Spleen (tissue), 11 donors: ENCODE measurements at regions not wholly inside any gene's neighbourhood (a gene's known extent, or its start where the extent isn't known, plus 50 kb on each side); places are given as distances from the start of the nearest gene placed in this dataset.

Experiments
- DNase-seq: peaks from one replicate; pipeline ENCODE4 v3.0.0-alpha.2; 2020
- H3K27ac ChIP-seq, 8 donors: fragments of 200-600 bp; sonication (generic) in 7 of 8; 1 replicate in 4 of 8; 2 replicates in 4 of 8; pipeline versions ENCODE4 v1.5.0 to v1.8.0; 2016 to 2021; ENCODE audit warnings: inconsistent platforms in 4 of 8, mild to moderate bottlenecking in 4 of 8, moderate library complexity in 1 of 8
- H3K27me3 ChIP-seq, 7 donors: fragments of 200-600 bp; sonication (generic) in 6 of 7; replicated peaks in 1 of 7; 1 replicate in 4 of 7; 2 replicates in 3 of 7; pipeline versions ENCODE4 v1.5.0 to v1.8.0; 2016 to 2021; ENCODE audit warnings: inconsistent platforms in 3 of 7, mild to moderate bottlenecking in 1 of 7
- H3K36me3 ChIP-seq, 6 donors: fragments of 200-600 bp; sonication (generic) in 5 of 6; 1 replicate in 4 of 6; 2 replicates in 2 of 6; pipeline versions ENCODE4 v1.5.0 to v1.8.0; 2016 to 2021; ENCODE audit warnings: inconsistent platforms in 2 of 6
- H3K4me1 ChIP-seq, 6 donors: fragments of 200-600 bp; sonication (generic) in 5 of 6; 1 replicate in 3 of 6; 2 replicates in 3 of 6; pipeline versions ENCODE4 v1.5.0 to v1.8.0; 2016 to 2021; ENCODE audit warnings: inconsistent platforms in 3 of 6
- H3K4me3 ChIP-seq, 8 donors: fragments of 200-600 bp; sonication (generic) in 7 of 8; 1 replicate in 4 of 8; 2 replicates in 4 of 8; pipeline versions ENCODE4 v1.5.0 to v1.8.0; 2016 to 2021; ENCODE audit warnings: inconsistent platforms in 4 of 8, mild to moderate bottlenecking in 4 of 8, moderate library complexity in 2 of 8
- H3K9me3 ChIP-seq, 8 donors: fragments of 200-600 bp; sonication (generic) in 7 of 8; 1 replicate in 4 of 8; 2 replicates in 4 of 8; pipeline versions ENCODE4 v1.5.0 to v1.8.0; 2016 to 2021; ENCODE audit warnings: inconsistent platforms in 4 of 8
- POLR2A ChIP-seq, 3 donors: fragments of 450-650 bp; IDR thresholded peaks; one replicate each; pipeline ENCODE4 v1.5.1; 2017; ENCODE audit warnings: antibody characterized with exemption in 3 of 3, mild to moderate bottlenecking in 1 of 3
- POLR2AphosphoS5 ChIP-seq, 3 donors: sonication (generic); formaldehyde crosslinking; IDR thresholded peaks; one replicate each; pipeline ENCODE4 v1.5.1; 2017; ENCODE audit warnings: antibody characterized with exemption in 3 of 3
- WGBS, 5 donors: extraction: QIAGEN DNeasy Blood & Tissue Kit in 3 of 5; methylation state at CpG; one replicate each; pipeline versions ENCODE4 v1.1.5 to v1.1.7; 2013 to 2018; 5-methylcytosine and 5-hydroxymethylcytosine counted together
- intact Hi-C: fragments of 100-400 bp; cut with DNase I; formaldehyde crosslinking; loops from one replicate; pipeline ENCODE4 v1.15.0; 2023; ENCODE audit warnings: low total_unique reads
- TF ChIP-seq, protein P1 (sequence below), 11 experiments: fragments of 200-600 bp in 7 of 11; fragments of 450-650 bp in 4 of 11; sonication (generic) in 4 of 11; IDR thresholded peaks in 8 of 11; conservative IDR thresholded peaks in 3 of 11; 1 replicate in 7 of 11; 2 replicates in 4 of 11; pipeline versions ENCODE4 v1.4.0 to v1.8.0; 2016 to 2021; ENCODE audit warnings: antibody characterized with exemption in 11 of 11, inconsistent platforms in 4 of 11, mild to moderate bottlenecking in 1 of 11
- donor health status: healthy with polysubstance abuse.
- donor health status: DM: no; HTN: no; CAD: no; lungs with moderate emphysema.
- donor health status: DM: no; HTN: no; CAD: no.
- donor health status: Bipolar disorder and iron deficiency.
- donor health status: healthy.
- donor health status: DM: no; HTN: no; CAD: no.
- donor health status: DM: yes; HTN: yes; CAD: no.

DNA sequence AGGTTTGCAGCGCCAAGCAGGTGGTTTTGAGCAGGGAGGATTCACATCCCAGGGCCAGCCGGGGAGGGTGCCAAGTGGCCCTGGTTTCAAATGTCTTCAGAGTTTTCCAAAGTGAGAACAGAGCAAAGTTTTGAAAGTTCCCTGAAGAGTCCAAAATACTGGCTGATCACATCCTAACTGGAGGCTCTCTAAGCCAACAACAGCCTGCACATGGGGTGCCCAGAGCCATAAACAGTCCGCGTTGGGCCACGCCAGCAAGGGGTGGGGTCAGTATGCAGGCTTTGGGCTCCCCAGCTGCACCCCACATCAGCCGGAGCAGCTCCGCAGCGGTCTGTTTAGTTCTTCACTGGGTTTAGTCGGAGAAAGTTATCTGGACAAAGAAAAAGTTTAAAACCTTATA, 150.9 kb downstream of the C16orf95 start:
- intact Hi-C loops: no loop called here
- DNase-seq: no peak
- Histone ChIP-seq H3K4me1 (no peaks in the 10 kb centered on the region), H3K27ac (no peak overlapping the region), H3K27me3 (peaks cover 0 to 8% (median 0%) of the 10 kb centered on the region in 7 donors), H3K4me3 (no peak overlapping the region), H3K36me3 (no peaks in the 10 kb centered on the region), H3K9me3 (peaks cover 0 to 8% (median 0%) of the 10 kb centered on the region in 8 donors)
- TF ChIP-seq POLR2AphosphoS5 (IDR thresholded peaks at IDR 0.05) (no peak), POLR2A (IDR thresholded peaks at IDR 0.05) (no peak)
- TF ChIP-seq, protein P1, sequence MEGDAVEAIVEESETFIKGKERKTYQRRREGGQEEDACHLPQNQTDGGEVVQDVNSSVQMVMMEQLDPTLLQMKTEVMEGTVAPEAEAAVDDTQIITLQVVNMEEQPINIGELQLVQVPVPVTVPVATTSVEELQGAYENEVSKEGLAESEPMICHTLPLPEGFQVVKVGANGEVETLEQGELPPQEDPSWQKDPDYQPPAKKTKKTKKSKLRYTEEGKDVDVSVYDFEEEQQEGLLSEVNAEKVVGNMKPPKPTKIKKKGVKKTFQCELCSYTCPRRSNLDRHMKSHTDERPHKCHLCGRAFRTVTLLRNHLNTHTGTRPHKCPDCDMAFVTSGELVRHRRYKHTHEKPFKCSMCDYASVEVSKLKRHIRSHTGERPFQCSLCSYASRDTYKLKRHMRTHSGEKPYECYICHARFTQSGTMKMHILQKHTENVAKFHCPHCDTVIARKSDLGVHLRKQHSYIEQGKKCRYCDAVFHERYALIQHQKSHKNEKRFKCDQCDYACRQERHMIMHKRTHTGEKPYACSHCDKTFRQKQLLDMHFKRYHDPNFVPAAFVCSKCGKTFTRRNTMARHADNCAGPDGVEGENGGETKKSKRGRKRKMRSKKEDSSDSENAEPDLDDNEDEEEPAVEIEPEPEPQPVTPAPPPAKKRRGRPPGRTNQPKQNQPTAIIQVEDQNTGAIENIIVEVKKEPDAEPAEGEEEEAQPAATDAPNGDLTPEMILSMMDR (IDR thresholded peaks at IDR 0.05 in 8 of 11, conservative IDR thresholded peaks at IDR 0.05 in 3 of 11): no peak
- WGBS, 5 donors: 89 to 99% (median 93%) methylated on average over 9 of the region's 9 CpGs

DNA sequence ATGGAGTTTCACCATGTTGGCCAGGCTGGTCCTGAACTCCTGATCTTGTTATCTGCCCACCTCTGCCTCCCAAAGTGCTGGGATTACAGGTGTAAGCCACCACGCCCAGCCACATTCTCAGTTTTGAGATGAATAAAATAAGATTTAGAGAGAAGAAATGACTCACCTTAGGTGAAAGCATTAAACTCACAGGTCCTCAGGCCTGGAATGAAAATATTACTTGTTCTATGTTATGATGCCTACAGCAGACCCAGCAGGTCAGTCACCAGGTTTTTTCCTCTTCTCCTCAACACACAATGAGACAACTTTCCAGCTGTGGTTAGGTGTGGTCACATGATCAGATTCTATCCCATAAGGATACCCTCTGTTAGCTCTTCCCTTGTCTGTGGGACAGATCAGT, 150.3 kb downstream of the C16orf95 start:
- Histone ChIP-seq H3K4me3 (no peak overlapping the region), H3K27ac (no peak overlapping the region), H3K9me3 (peaks cover 0 to 8% (median 0%) of the 10 kb centered on the region in 8 donors), H3K27me3 (peaks cover 0 to 2% (median 0%) of the 10 kb centered on the region in 7 donors), H3K4me1 (no peaks in the 10 kb centered on the region), H3K36me3 (no peaks in the 10 kb centered on the region)
- no peak for TF ChIP-seq POLR2A (IDR thresholded peaks at IDR 0.05)
- TF ChIP-seq, protein P1 (IDR thresholded peaks at IDR 0.05 in 8 of 11, conservative IDR thresholded peaks at IDR 0.05 in 3 of 11): no peak
- TF ChIP-seq POLR2AphosphoS5 (IDR thresholded peaks at IDR 0.05): no peak
- intact Hi-C loops: no loop called here
- DNase-seq: peak; percentile 10
- WGBS, 5 donors: 67 to 96% (median 73%) methylated on average over 1 of the region's 1 CpG

DNA sequence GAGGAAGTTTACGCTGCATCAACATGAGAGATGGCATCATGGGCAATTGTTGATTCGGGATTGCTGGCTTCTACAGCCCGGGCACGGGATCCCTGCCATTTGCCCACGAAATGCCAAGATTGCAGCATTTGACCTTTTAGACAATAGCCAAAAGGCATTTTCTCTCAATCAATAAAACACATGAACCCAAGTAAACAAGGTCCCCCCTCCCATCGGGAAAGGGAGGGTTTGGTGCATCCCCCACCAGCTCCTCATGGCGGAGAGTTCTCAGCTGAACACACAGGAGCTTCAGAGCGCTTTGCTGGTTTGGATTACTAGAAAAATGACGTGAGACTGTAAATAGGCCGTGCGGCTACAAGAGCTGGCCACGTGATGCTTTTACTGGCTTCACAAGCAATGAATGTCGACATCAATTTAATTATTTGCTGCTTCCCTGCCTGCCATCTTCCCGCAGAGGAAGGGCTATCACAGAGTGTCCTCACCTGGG, 147.6 kb downstream of the C16orf95 start:
- 80 to 92% (median 86%) methylated on average over 14 of the region's 14 CpGs for WGBS, 5 donors
- TF ChIP-seq POLR2A (IDR thresholded peaks at IDR 0.05): no peak
- no peak for TF ChIP-seq POLR2AphosphoS5 (IDR thresholded peaks at IDR 0.05)
- TF ChIP-seq, protein P1 (IDR thresholded peaks at IDR 0.05 in 8 of 11, conservative IDR thresholded peaks at IDR 0.05 in 3 of 11): no peak

DNA sequence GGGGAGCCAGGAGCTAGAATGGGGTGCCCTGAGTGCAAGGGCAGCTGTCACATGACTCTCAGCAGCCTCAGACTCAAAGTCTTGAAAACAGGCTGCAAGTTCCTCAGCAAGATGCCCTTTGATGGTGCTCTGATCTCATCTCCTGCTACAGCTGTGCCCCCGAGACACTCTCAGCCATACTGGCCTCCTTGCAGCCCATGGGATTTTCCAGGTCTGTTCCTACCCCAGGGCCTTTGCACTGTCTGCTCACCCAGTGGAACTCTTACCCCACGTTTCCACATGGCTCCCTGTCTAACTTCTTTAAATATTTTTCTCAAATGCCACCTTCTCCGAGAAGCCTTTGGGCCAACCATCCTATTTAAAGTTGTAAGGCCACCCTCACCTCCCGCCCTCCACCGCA, 146.9 kb downstream of the C16orf95 start:
- TF ChIP-seq POLR2A (IDR thresholded peaks at IDR 0.05): no peak
- TF ChIP-seq, protein P1 (IDR thresholded peaks at IDR 0.05 in 8 of 11, conservative IDR thresholded peaks at IDR 0.05 in 3 of 11): no peak
- no peak for TF ChIP-seq POLR2AphosphoS5 (IDR thresholded peaks at IDR 0.05)
- Histone ChIP-seq H3K27me3 (peaks cover 0 to 3% (median 0%) of the 10 kb centered on the region in 7 donors), H3K36me3 (no peaks in the 10 kb centered on the region), H3K4me1 (no peaks in the 10 kb centered on the region), H3K27ac (no peak overlapping the region), H3K9me3 (peaks cover 0 to 8% (median 0%) of the 10 kb centered on the region in 8 donors), H3K4me3 (no peak overlapping the region)
- intact Hi-C loops: no loop called here
- DNase-seq: no peak
- WGBS, 5 donors: 85 to 93% (median 92%) methylated on average over 5 of the region's 5 CpGs

More for the DNA sequence above, 147.6 kb downstream of the C16orf95 start:
- no peak overlapping the region for H3K27ac ChIP-seq
- H3K4me3 ChIP-seq: no peak overlapping the region
- intact Hi-C loops: no loop called here
- H3K27me3 ChIP-seq: peaks cover 0 to 3% (median 0%) of the 10 kb centered on the region in 7 donors
- no peak for DNase-seq
- no peaks in the 10 kb centered on the region for H3K4me1 ChIP-seq
- no peaks in the 10 kb centered on the region for H3K36me3 ChIP-seq
- H3K9me3 ChIP-seq: peaks cover 0 to 8% (median 0%) of the 10 kb centered on the region in 8 donors
